ENCODE measurements at regions not wholly inside any gene's neighbourhood (a gene's known extent, or its start where the extent isn't known, plus 50 kb on each side); places are given as distances from the start of the nearest gene placed in this dataset.

DNA sequence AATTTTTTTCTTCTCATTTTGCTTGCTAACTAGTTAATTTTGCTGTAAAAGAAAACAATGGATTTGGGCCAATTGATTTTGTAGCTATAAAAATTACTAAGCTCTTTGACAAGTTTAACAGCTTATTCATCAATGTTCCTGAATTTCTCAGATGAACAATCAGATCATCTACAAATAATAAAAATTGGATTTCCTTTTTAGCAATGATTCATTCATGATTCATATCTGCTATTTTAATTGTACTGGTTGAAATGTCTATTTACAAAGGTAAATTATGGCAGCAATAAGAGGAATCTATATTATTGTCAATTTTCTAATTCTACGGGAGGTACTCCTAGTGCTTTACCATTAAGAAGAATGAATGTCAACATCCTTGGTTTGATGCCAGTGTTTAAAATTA lies 178.8 kb upstream of the BTBD3 start:
- TF ChIP-seq, protein P1, sequence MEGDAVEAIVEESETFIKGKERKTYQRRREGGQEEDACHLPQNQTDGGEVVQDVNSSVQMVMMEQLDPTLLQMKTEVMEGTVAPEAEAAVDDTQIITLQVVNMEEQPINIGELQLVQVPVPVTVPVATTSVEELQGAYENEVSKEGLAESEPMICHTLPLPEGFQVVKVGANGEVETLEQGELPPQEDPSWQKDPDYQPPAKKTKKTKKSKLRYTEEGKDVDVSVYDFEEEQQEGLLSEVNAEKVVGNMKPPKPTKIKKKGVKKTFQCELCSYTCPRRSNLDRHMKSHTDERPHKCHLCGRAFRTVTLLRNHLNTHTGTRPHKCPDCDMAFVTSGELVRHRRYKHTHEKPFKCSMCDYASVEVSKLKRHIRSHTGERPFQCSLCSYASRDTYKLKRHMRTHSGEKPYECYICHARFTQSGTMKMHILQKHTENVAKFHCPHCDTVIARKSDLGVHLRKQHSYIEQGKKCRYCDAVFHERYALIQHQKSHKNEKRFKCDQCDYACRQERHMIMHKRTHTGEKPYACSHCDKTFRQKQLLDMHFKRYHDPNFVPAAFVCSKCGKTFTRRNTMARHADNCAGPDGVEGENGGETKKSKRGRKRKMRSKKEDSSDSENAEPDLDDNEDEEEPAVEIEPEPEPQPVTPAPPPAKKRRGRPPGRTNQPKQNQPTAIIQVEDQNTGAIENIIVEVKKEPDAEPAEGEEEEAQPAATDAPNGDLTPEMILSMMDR (conservative IDR thresholded peaks at IDR 0.05 in 1 of 2, IDR thresholded peaks at IDR 0.05 in 1 of 2; ENCODE audit: extremely low read depth in 1 of 2, insufficient read depth in 1 of 2, low read depth in 1 of 2, low read length in 2 of 2): no peak
- no peak for TF ChIP-seq EZH2 (IDR thresholded peaks at IDR 0.05; ENCODE audit: borderline replicate concordance, low read length)

Data from mammary epithelial cell (primary cell).